ENCODE measurements at regions not wholly inside any gene's neighbourhood (a gene's known extent, or its start where the extent isn't known, plus 50 kb on each side); places are given as distances from the start of the nearest gene placed in this dataset.

DNA sequence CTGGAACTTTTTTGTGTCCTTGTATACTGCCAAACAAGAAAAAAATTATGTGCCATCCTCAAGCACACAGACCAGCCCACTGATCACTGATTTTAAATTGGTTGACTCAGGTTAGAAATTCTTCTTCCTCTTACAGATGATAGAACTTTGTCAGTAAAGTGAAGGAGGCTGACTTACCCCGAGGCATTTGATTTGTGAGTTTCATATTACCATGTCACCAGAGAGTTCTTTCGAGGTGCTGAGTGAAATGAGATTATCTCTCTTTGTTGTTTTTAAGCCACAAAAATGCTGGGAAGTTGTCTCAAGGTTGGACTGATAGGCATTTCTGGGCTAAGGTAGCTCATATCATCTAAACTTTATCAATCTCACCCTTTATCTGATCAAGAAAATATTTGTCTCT is 78.8 kb upstream of the FAM180A start:
- DNase-seq, result no peak

- no peak for DNase-seq
Measured at GRCh38 chr7:135825406-135825805, 76.8 kb upstream of the FAM180A start.

GRCh38 chr7:135822376-135822775 is 73.8 kb upstream of the FAM180A start:
- DNase-seq, result no peak

DNA sequence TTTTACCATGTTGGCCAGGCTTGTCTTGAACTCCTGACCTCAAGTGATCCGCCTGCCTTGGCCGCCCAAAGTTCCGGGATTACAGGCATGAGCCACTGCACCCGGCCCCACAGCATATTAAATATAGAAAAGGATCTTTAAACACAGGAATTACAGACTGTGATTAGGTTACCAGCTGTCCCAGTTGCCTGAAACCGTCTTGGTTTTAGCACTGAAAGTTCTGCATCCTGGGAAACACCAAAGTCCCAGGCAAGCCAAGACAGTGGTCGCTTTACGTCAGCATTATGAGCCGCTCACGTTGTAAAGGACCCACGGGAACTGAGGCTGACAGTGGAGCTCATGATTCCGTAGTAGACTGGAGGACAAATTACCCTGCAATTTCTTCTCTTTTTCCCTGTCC is 69.0 kb upstream of the FAM180A start:
- DNase-seq, result no peak

DNA sequence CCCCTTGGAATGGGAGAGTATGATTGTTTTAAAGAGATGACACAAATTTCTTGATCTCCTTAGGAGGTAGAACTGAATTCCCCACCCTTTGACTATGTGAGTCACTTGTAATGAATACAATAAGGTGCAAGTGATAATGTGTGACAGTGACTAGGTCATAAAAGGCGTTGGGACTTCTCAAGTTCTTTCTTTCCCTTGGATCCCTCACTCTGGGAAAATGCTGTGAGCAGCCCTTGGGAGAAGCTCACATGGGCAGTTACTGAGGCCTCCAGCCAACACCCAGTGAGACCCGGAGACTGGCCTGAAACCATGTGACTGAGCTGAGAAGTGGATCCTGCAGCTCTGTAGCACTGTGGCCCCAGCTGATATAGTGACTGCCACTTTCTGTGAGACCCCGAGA is 66.4 kb upstream of the FAM180A start:
- no peak for DNase-seq

DNA sequence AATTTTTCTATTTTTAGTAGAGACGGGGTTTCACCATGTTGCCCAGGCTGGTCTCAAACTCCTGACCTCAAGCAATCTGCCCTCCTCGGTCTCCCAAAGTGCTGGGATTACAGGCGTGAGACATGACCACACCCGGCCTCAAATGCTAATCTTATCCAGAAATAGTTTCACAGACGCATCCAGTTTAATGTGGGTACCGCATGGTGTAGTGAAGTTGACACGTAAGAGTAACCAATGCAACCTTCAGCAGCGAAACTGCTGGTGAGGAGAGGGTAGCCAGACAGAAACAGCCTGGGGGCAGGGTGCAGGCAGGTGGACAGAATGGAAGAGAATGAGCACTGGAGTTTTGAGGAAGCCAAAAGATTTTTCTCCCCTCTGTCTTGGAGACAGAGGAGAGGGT is 63.5 kb upstream of the FAM180A start:
- DNase-seq, result no peak

GRCh38 chr7:135811506-135811905 is 62.9 kb upstream of the FAM180A start:
- DNase-seq, result no peak

DNA sequence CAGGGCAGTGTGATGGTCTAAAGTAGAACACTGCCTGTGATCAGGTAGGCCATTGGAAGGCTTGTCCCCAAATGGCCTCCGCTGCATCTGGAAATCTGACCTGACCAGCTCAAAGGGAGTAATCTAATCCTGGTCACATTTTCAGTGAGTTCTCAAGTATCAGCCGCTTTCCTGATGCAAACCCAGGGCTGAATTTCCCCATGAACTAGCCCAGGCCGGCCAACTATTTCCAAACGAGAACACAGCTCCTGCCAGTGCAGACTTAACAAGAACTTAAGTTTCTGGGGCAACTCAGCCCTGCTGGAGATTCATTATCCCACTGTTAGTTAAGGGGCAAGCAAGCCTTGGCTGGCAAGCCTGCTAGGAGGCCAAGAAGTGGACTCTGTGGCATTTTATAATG is 59.6 kb upstream of the FAM180A start:
- DNase-seq, result no peak

GRCh38 chr7:135803143-135803542 is 54.5 kb upstream of the FAM180A start:
- no peak for DNase-seq

DNA sequence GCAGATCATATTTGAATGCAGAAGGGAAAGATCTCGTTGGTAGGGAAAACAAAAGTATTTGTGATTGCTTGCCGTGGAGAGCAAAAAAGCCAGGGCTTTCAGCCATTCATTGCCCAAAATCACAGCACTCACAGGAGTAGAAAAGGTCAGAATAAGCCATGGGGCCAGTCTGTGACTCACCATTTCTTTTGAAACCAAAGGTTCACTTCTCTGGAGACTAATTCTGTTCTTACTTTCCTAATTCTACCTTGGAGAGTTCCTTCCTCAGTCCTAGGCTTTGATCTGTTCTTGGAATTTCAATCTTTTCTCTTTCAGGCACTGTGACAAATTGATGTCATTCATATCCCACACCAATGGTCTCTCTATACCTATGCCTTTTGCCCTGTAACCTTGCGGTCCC is 54.1 kb upstream of the FAM180A start:
- no peak for DNase-seq

- no peak for DNase-seq
Measured at GRCh38 chr7:135801877-135802276, 53.3 kb upstream of the FAM180A start.

- peak; percentile 64 for DNase-seq
Measured at GRCh38 chr7:135801045-135801693, 52.6 kb upstream of the FAM180A start.

DNA sequence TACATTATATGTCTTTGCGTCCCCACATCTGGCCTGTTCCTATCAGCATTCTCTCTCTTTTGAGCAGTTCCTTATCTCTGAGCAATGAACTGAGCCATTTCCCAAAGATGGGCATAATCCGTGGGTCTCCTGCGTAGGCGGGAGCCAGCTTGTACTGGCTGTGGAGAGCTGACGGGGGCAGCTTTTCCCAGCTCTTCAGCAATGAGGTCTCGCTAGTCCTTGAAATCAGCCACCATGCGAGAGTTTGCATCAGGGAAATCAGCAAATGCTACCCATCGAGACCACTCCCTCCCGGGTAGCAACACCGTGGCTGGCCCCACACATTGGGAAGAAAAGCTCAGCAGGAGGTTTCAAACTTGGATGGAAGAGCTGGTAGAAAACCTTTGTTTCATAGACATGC is 51.9 kb upstream of the FAM180A start:
- DNase-seq, result no peak

GRCh38 chr7:135799881-135800280 is 51.3 kb upstream of the FAM180A start:
- no peak for DNase-seq
